ENCODE measurements at regions not wholly inside any gene's neighbourhood (a gene's known extent, or its start where the extent isn't known, plus 50 kb on each side); places are given as distances from the start of the nearest gene placed in this dataset.

DNA sequence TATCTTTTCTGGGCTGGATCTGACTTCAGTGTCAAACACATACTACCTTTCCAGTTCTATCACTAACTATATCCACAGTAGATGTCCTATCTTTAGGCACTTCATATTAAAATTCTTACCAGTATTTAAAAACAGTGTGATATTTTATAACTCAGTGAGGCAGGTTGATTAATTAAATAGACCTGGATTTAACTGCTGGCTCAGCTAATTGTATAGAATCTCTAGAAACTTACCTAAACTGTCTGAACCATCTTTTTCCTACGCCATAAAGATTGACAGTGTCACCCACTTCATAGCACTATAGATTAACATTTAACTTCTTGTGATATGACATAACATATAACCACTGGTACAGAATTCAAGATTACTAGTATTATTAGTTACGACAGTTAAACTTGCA lies 935.3 kb downstream of the FAT4 start:
- TF ChIP-seq EZH2 (IDR thresholded peaks at IDR 0.05; ENCODE audit: low read length, missing control alignments): no peak
- TF ChIP-seq, protein P1, sequence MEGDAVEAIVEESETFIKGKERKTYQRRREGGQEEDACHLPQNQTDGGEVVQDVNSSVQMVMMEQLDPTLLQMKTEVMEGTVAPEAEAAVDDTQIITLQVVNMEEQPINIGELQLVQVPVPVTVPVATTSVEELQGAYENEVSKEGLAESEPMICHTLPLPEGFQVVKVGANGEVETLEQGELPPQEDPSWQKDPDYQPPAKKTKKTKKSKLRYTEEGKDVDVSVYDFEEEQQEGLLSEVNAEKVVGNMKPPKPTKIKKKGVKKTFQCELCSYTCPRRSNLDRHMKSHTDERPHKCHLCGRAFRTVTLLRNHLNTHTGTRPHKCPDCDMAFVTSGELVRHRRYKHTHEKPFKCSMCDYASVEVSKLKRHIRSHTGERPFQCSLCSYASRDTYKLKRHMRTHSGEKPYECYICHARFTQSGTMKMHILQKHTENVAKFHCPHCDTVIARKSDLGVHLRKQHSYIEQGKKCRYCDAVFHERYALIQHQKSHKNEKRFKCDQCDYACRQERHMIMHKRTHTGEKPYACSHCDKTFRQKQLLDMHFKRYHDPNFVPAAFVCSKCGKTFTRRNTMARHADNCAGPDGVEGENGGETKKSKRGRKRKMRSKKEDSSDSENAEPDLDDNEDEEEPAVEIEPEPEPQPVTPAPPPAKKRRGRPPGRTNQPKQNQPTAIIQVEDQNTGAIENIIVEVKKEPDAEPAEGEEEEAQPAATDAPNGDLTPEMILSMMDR (conservative IDR thresholded peaks at IDR 0.05 in 1 of 2, IDR thresholded peaks at IDR 0.05 in 1 of 2; ENCODE audit: low read depth in 1 of 2, low read length in 2 of 2): no peak

All from fibroblast of lung (primary cell).